ENCODE measurements at regions not wholly inside any gene's neighbourhood (a gene's known extent, or its start where the extent isn't known, plus 50 kb on each side); places are given as distances from the start of the nearest gene placed in this dataset.

- Histone ChIP-seq H4K20me1 (ENCODE audit: insufficient read depth, low read length) (no peaks in the 10 kb centered on the region), H3K4me3 (ENCODE audit: insufficient read depth, low read length) (no peak overlapping the region), H3K27ac (ENCODE audit: low read depth, low read length) (no peak overlapping the region), H2AFZ (ENCODE audit: low read length) (no peak overlapping the region), H3K79me2 (ENCODE audit: insufficient read depth, low read length) (no peaks in the 10 kb centered on the region), H3K36me3 (ENCODE audit: insufficient read depth, low read length) (no peaks in the 10 kb centered on the region), H3K9me3 (ENCODE audit: low read depth, low read length) (no peaks in the 10 kb centered on the region), H3K4me1 (ENCODE audit: insufficient read depth, low read length) (no peaks in the 10 kb centered on the region), H3K4me2 (ENCODE audit: insufficient read depth, low read length) (no peak overlapping the region), H3K27me3 (ENCODE audit: insufficient read depth, low read length) (no peaks in the 10 kb centered on the region)
- TF ChIP-seq CTCF (IDR thresholded peaks at IDR 0.05; ENCODE audit: extremely low read depth, low read depth, low read length): no peak
- DNase-seq (ENCODE audit: insufficient read length, low spot score, missing footprints): no peak
These were observed 266.9 kb upstream of the IGF1R start for GRCh38 chr15:98381446-98381845.

- Histone ChIP-seq H3K9me3 (ENCODE audit: low read depth, low read length) (no peaks in the 10 kb centered on the region), H2AFZ (ENCODE audit: low read length) (no peak overlapping the region), H3K36me3 (ENCODE audit: insufficient read depth, low read length) (no peaks in the 10 kb centered on the region), H3K27me3 (ENCODE audit: insufficient read depth, low read length) (no peaks in the 10 kb centered on the region), H3K4me1 (ENCODE audit: insufficient read depth, low read length) (no peaks in the 10 kb centered on the region), H3K79me2 (ENCODE audit: insufficient read depth, low read length) (no peaks in the 10 kb centered on the region), H3K4me3 (ENCODE audit: insufficient read depth, low read length) (no peak overlapping the region), H4K20me1 (ENCODE audit: insufficient read depth, low read length) (no peaks in the 10 kb centered on the region), H3K27ac (ENCODE audit: low read depth, low read length) (no peak overlapping the region), H3K4me2 (ENCODE audit: insufficient read depth, low read length) (no peak overlapping the region)
- no peak for DNase-seq (ENCODE audit: insufficient read length, low spot score, missing footprints)
- no peak for TF ChIP-seq CTCF (IDR thresholded peaks at IDR 0.05; ENCODE audit: extremely low read depth, low read depth, low read length)
These were observed 266.2 kb upstream of the IGF1R start for GRCh38 chr15:98382139-98382538.

GRCh38 chr15:98383571-98383970 is 264.8 kb upstream of the IGF1R start:
- H3K4me2 ChIP-seq (ENCODE audit: insufficient read depth, low read length): no peak overlapping the region
- H4K20me1 ChIP-seq (ENCODE audit: insufficient read depth, low read length): no peaks in the 10 kb centered on the region
- no peak for TF ChIP-seq CTCF (IDR thresholded peaks at IDR 0.05; ENCODE audit: extremely low read depth, low read depth, low read length)
- no peaks in the 10 kb centered on the region for H3K79me2 ChIP-seq (ENCODE audit: insufficient read depth, low read length)
- H3K4me3 ChIP-seq (ENCODE audit: insufficient read depth, low read length): no peak overlapping the region
- H3K4me1 ChIP-seq (ENCODE audit: insufficient read depth, low read length): no peaks in the 10 kb centered on the region
- no peaks in the 10 kb centered on the region for H3K36me3 ChIP-seq (ENCODE audit: insufficient read depth, low read length)
- H2AFZ ChIP-seq (ENCODE audit: low read length): no peak overlapping the region
- no peaks in the 10 kb centered on the region for H3K27me3 ChIP-seq (ENCODE audit: insufficient read depth, low read length)
- DNase-seq (ENCODE audit: insufficient read length, low spot score, missing footprints): no peak
- no peaks in the 10 kb centered on the region for H3K9me3 ChIP-seq (ENCODE audit: low read depth, low read length)
- H3K27ac ChIP-seq (ENCODE audit: low read depth, low read length): no peak overlapping the region

- no peak for DNase-seq (ENCODE audit: insufficient read length, low spot score, missing footprints)
- H3K27ac ChIP-seq (ENCODE audit: low read depth, low read length): no peak overlapping the region
- H3K27me3 ChIP-seq (ENCODE audit: insufficient read depth, low read length): no peaks in the 10 kb centered on the region
- no peaks in the 10 kb centered on the region for H3K36me3 ChIP-seq (ENCODE audit: insufficient read depth, low read length)
- no peaks in the 10 kb centered on the region for H3K79me2 ChIP-seq (ENCODE audit: insufficient read depth, low read length)
- H4K20me1 ChIP-seq (ENCODE audit: insufficient read depth, low read length): no peaks in the 10 kb centered on the region
- no peaks in the 10 kb centered on the region for H3K4me1 ChIP-seq (ENCODE audit: insufficient read depth, low read length)
- H3K4me2 ChIP-seq (ENCODE audit: insufficient read depth, low read length): no peak overlapping the region
- no peak overlapping the region for H3K4me3 ChIP-seq (ENCODE audit: insufficient read depth, low read length)
- no peak for TF ChIP-seq CTCF (IDR thresholded peaks at IDR 0.05; ENCODE audit: extremely low read depth, low read depth, low read length)
- no peak overlapping the region for H2AFZ ChIP-seq (ENCODE audit: low read length)
- no peaks in the 10 kb centered on the region for H3K9me3 ChIP-seq (ENCODE audit: low read depth, low read length)
These were observed 263.9 kb upstream of the IGF1R start for GRCh38 chr15:98384328-98385029.

Measured in osteoblast (primary cell).